ENCODE measurements at regions not wholly inside any gene's neighbourhood (a gene's known extent, or its start where the extent isn't known, plus 50 kb on each side); places are given as distances from the start of the nearest gene placed in this dataset.
"Not testable (repeated sequence)": the region's sequence is repeated elsewhere in the genome, so short reads cannot be mapped to it uniquely, and the experiment has no call there.

GRCh38 chr10:131534836-131535235 lies 223.3 kb upstream of the TCERG1L start:
- DNase-seq: no peak

- DNase-seq: no peak
Observed at GRCh38 chr10:131536676-131537075, 225.2 kb upstream of the TCERG1L start.

GRCh38 chr10:131537281-131537680 lies 225.8 kb upstream of the TCERG1L start:
- DNase-seq: no peak

GRCh38 chr10:131544495-131544894 lies 233.0 kb upstream of the TCERG1L start:
- no peak for DNase-seq

- no peak for DNase-seq
Observed at GRCh38 chr10:131546086-131546810, 234.7 kb upstream of the TCERG1L start.

- no peak for DNase-seq
Observed at GRCh38 chr10:131547129-131547799, 235.7 kb upstream of the TCERG1L start.

GRCh38 chr10:131548176-131548575 lies 236.7 kb upstream of the TCERG1L start:
- no peak for DNase-seq

- no peak for DNase-seq
Observed at GRCh38 chr10:131549116-131549515, 237.6 kb upstream of the TCERG1L start.

GRCh38 chr10:131553121-131553520 lies 241.6 kb upstream of the TCERG1L start:
- no peak for DNase-seq

GRCh38 chr10:131553581-131553980 lies 242.1 kb upstream of the TCERG1L start:
- DNase-seq: no peak

GRCh38 chr10:131554821-131555220 lies 243.3 kb upstream of the TCERG1L start:
- DNase-seq: no peak

GRCh38 chr10:131555406-131555805 lies 243.9 kb upstream of the TCERG1L start:
- no peak for DNase-seq

GRCh38 chr10:131556061-131556896 lies 244.8 kb upstream of the TCERG1L start:
- no peak for DNase-seq

GRCh38 chr10:131556897-131557495 lies 245.5 kb upstream of the TCERG1L start:
- DNase-seq: no peak

GRCh38 chr10:131557956-131558355 lies 246.4 kb upstream of the TCERG1L start:
- not testable (repeated sequence) for DNase-seq

- no peak for DNase-seq
Observed at GRCh38 chr10:131559450-131559911, 248.0 kb upstream of the TCERG1L start.

GRCh38 chr10:131560166-131560565 lies 248.6 kb upstream of the TCERG1L start:
- no peak for DNase-seq

GRCh38 chr10:131560706-131561355 lies 249.3 kb upstream of the TCERG1L start:
- no peak for DNase-seq

GRCh38 chr10:131561897-131562296 lies 250.4 kb upstream of the TCERG1L start:
- DNase-seq: peak; percentile 36

- DNase-seq: no peak
Observed at GRCh38 chr10:131563411-131563810, 251.9 kb upstream of the TCERG1L start.

GRCh38 chr10:131567279-131568162 lies 256.0 kb upstream of the TCERG1L start:
- DNase-seq: no peak

GRCh38 chr10:131568866-131569265 lies 257.3 kb upstream of the TCERG1L start:
- DNase-seq: no peak
